NB4 (cell line): ENCODE measurements at regions not wholly inside any gene's neighbourhood (a gene's known extent, or its start where the extent isn't known, plus 50 kb on each side); places are given as distances from the start of the nearest gene placed in this dataset.

Experiments
- POLR2A ChIP-seq: IDR thresholded peaks from 2 replicates; pipeline ENCODE4 v1.6.1; 2011; ENCODE audit warnings: mild to moderate bottlenecking; ENCODE audit not compliant: insufficient read length; ENCODE audit errors: extremely low read depth
- TF ChIP-seq, protein P1 (sequence below): IDR thresholded peaks from one replicate; pipeline ENCODE4 v1.5.1; 2012; ENCODE audit warnings: low read depth, low read length

GRCh38 chr18:73254564-73254963 is 386.8 kb upstream of the NETO1 start:
- TF ChIP-seq, protein P1, sequence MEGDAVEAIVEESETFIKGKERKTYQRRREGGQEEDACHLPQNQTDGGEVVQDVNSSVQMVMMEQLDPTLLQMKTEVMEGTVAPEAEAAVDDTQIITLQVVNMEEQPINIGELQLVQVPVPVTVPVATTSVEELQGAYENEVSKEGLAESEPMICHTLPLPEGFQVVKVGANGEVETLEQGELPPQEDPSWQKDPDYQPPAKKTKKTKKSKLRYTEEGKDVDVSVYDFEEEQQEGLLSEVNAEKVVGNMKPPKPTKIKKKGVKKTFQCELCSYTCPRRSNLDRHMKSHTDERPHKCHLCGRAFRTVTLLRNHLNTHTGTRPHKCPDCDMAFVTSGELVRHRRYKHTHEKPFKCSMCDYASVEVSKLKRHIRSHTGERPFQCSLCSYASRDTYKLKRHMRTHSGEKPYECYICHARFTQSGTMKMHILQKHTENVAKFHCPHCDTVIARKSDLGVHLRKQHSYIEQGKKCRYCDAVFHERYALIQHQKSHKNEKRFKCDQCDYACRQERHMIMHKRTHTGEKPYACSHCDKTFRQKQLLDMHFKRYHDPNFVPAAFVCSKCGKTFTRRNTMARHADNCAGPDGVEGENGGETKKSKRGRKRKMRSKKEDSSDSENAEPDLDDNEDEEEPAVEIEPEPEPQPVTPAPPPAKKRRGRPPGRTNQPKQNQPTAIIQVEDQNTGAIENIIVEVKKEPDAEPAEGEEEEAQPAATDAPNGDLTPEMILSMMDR, result no peak
- TF ChIP-seq POLR2A, result no peak
